T-cell (primary cell): ENCODE measurements at regions not wholly inside any gene's neighbourhood (a gene's known extent, or its start where the extent isn't known, plus 50 kb on each side); places are given as distances from the start of the nearest gene placed in this dataset.

Source experiments
- ATAC-seq, 4 experiments: fragments of 200-7000 bp in 3 of 4; fragments of 150-1000 bp in 1 of 4; cut with Tn5 transposase; replicated peaks in 1 of 4; 1 replicate in 3 of 4; 2 replicates in 1 of 4; pipeline ENCODE4 v1.10.0; 2021; ENCODE audit warnings: moderate library complexity in 3 of 4, mild to moderate bottlenecking in 2 of 4, moderate number of reproducible peaks in 1 of 4
- CTCF ChIA-PET, 2 donors: fragments of 300-600 bp; sonication (Branson Sonifier 250); formaldehyde crosslinking; loops; one replicate each; lab custom pipeline; 2022; ENCODE audit warnings: antibody characterized with exemption in 2 of 2; lab: Charles Lee
- POLR2A ChIA-PET, 2 donors: fragments of 300-600 bp; sonication (Branson Sonifier 250); formaldehyde crosslinking; loops; one replicate each; lab custom pipeline; 2022; ENCODE audit warnings: antibody characterized with exemption in 2 of 2; lab: Charles Lee
- DNase-seq, 35 experiments: peaks; one replicate each; pipeline versions ENCODE4 v3.0.0 to v3.0.0-alpha.2; 2013 to 2023
- H3K27ac ChIP-seq: one replicate; pipeline ENCODE4 v1.5.1; 2013; ENCODE audit warnings: low read length
- H3K27me3 ChIP-seq, 2 experiments: replicated peaks in 1 of 2; 1 replicate in 1 of 2; 2 replicates in 1 of 2; pipeline versions ENCODE4 v1.6.1 to v1.7.0; 2013; ENCODE audit warnings: low read length in 1 of 2, mixed read lengths in 1 of 2; ENCODE audit not compliant: control insufficient read depth in 2 of 2, insufficient read depth in 2 of 2; ENCODE audit errors: extremely low read depth in 1 of 2
- H3K36me3 ChIP-seq, 2 donors: 1 replicate in 1 of 2; 2 replicates in 1 of 2; pipeline versions ENCODE4 v1.6.1 to v1.7.0; 2013; ENCODE audit warnings: low read length in 1 of 2; ENCODE audit not compliant: control insufficient read depth in 2 of 2, insufficient read depth in 1 of 2; ENCODE audit errors: extremely low read depth in 1 of 2
- H3K4me1 ChIP-seq, 2 experiments: 1 replicate in 1 of 2; 2 replicates in 1 of 2; pipeline versions ENCODE4 v1.6.1 to v1.7.0; 2013; ENCODE audit warnings: low read length in 2 of 2, mixed read lengths in 1 of 2; ENCODE audit not compliant: insufficient read depth in 2 of 2, control insufficient read depth in 1 of 2; ENCODE audit errors: extremely low read depth in 1 of 2
- H3K4me3 ChIP-seq, 2 donors: 1 replicate in 1 of 2; 2 replicates in 1 of 2; pipeline versions ENCODE4 v1.5.1 to v1.7.0; 2013; ENCODE audit warnings: mild to moderate bottlenecking in 2 of 2, low read length in 1 of 2, moderate library complexity in 1 of 2; ENCODE audit not compliant: control insufficient read depth in 1 of 2; ENCODE audit errors: extremely low read depth in 1 of 2
- H3K9me3 ChIP-seq: 2 replicates; pipeline ENCODE4 v1.7.0; 2013
- H3K27ac Mint-ChIP-seq, 2 donors: one replicate each; pipeline ENCODE4 v1.8.0; 2020 to 2021; ENCODE audit warnings: mild to moderate bottlenecking in 2 of 2, mixed read lengths in 2 of 2
- H3K27me3 Mint-ChIP-seq, 2 donors: one replicate each; pipeline ENCODE4 v1.8.0; 2021 to 2022; ENCODE audit warnings: mixed read lengths in 2 of 2
- H3K36me3 Mint-ChIP-seq: one replicate; pipeline ENCODE4 v1.8.0; 2021; ENCODE audit warnings: mixed read lengths
- H3K4me1 Mint-ChIP-seq, 3 donors: one replicate each; pipeline ENCODE4 v1.8.0; 2020 to 2022; ENCODE audit warnings: mixed read lengths in 3 of 3, mild to moderate bottlenecking in 1 of 3
- H3K4me3 Mint-ChIP-seq, 3 donors: one replicate each; pipeline ENCODE4 v1.8.0; 2020 to 2022; ENCODE audit warnings: mild to moderate bottlenecking in 3 of 3, mixed read lengths in 3 of 3, moderate library complexity in 3 of 3
- H3K9me3 Mint-ChIP-seq, 3 donors: one replicate each; pipeline ENCODE4 v1.8.0; 2020 to 2022; ENCODE audit warnings: mixed read lengths in 3 of 3
- WGBS: methylation state at CpG from one replicate; pipeline ENCODE4 v1.1.5; 2013; ENCODE audit warnings: missing lambda C conversion rate; ENCODE audit not compliant: insufficient coverage; 5-methylcytosine and 5-hydroxymethylcytosine counted together

DNA sequence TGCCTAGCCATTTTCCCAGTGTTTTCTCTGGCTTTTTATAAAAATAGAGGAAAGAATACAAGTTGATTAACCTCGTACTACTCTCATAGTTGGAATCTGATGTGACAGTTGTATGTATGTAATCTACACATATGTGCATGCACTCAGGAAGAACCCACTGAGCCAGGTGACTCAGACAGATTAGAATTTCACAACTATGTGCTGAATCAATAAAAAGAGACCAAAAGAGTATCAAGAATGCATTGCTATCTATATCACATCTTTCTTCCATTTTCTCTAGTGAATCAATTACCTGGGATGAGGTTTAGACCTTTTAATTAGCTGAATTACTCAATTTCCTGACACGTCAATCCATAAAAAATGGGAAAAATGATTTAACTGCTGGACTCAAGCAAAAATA lies 319.3 kb upstream of the ATP10A start:
- ChIA-PET CTCF (no interaction called here), POLR2A (no interaction called here)
- no peak for ATAC-seq
- DNase-seq: no peak
- 80% methylated on average over 1 of the region's 2 CpGs for WGBS
- no peak overlapping the region for H3K4me3 ChIP-seq
- H3K9me3 Mint-ChIP-seq: peaks cover 0 to 4% (median 0%) of the 10 kb centered on the region in 3 donors
- H3K36me3 ChIP-seq: no peaks in the 10 kb centered on the region
- H3K4me1 Mint-ChIP-seq: no peaks in the 10 kb centered on the region
- H3K9me3 ChIP-seq: no peaks in the 10 kb centered on the region
- H3K27me3 ChIP-seq: peaks cover 0 to 3% of the 10 kb centered on the region in 2 experiments
- H3K36me3 Mint-ChIP-seq: no peaks in the 10 kb centered on the region
- no peak overlapping the region for H3K4me3 Mint-ChIP-seq
- H3K27ac Mint-ChIP-seq: no peak overlapping the region
- peaks cover 0 to 9% of the 10 kb centered on the region in 2 donors for H3K27me3 Mint-ChIP-seq
- H3K27ac ChIP-seq: no peak overlapping the region
- H3K4me1 ChIP-seq: no peaks in the 10 kb centered on the region

DNA sequence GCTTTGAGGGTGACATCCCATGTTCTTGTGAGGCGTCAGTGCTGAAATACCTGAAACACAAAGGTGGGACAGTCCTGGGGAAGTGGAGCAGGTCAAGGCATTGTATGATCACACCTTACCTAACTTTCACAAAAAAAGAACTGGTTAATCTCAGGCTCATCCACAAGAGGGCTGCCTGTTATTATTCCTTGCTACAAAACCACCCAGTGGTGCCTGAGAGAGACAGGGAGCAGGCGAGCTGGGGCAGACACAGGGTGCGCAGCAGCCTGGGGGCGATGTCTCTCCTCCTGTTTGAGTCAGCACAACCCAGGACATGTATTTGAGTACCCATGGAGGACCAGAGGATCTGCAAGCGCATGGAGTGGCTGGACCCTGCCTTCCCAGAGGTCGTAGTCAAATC lies 316.8 kb upstream of the ATP10A start:
- H3K4me3 Mint-ChIP-seq: no peak overlapping the region
- WGBS: 48% methylated on average over 5 of the region's 6 CpGs

GRCh38 chr15:26178640-26179220 lies 315.6 kb upstream of the ATP10A start:
- H3K4me3 Mint-ChIP-seq: no peak overlapping the region
- DNase-seq (no peak), ATAC-seq (no peak)
- no peaks in the 10 kb centered on the region for H3K4me1 Mint-ChIP-seq
- Histone ChIP-seq H3K27me3 (peaks cover 0 to 9% of the 10 kb centered on the region in 2 experiments), H3K4me3 (no peak overlapping the region), H3K9me3 (no peaks in the 10 kb centered on the region), H3K27ac (no peak overlapping the region), H3K4me1 (no peaks in the 10 kb centered on the region), H3K36me3 (no peaks in the 10 kb centered on the region)
- ChIA-PET POLR2A (no interaction called here), CTCF (no interaction called here)
- H3K9me3 Mint-ChIP-seq: no peaks in the 10 kb centered on the region
- H3K27me3 Mint-ChIP-seq: peaks cover 9 to 22% of the 10 kb centered on the region in 2 donors
- WGBS: 75% methylated on average over 16 of the region's 19 CpGs
- H3K36me3 Mint-ChIP-seq: no peaks in the 10 kb centered on the region
- no peak overlapping the region for H3K27ac Mint-ChIP-seq

More for the DNA sequence above, 316.8 kb upstream of the ATP10A start:
- Histone ChIP-seq H3K36me3 (no peaks in the 10 kb centered on the region), H3K27me3 (peaks cover 0 to 9% of the 10 kb centered on the region in 2 experiments), H3K4me3 (no peak overlapping the region), H3K27ac (no peak overlapping the region), H3K9me3 (no peaks in the 10 kb centered on the region), H3K4me1 (no peaks in the 10 kb centered on the region)
- H3K4me1 Mint-ChIP-seq: no peaks in the 10 kb centered on the region
- H3K36me3 Mint-ChIP-seq: no peaks in the 10 kb centered on the region
- no peak overlapping the region for H3K27ac Mint-ChIP-seq
- no peaks in the 10 kb centered on the region for H3K9me3 Mint-ChIP-seq
- no peak for ATAC-seq
- ChIA-PET CTCF (no interaction called here), POLR2A (no interaction called here)
- H3K27me3 Mint-ChIP-seq: peaks cover 9 to 15% of the 10 kb centered on the region in 2 donors
- no peak for DNase-seq

DNA sequence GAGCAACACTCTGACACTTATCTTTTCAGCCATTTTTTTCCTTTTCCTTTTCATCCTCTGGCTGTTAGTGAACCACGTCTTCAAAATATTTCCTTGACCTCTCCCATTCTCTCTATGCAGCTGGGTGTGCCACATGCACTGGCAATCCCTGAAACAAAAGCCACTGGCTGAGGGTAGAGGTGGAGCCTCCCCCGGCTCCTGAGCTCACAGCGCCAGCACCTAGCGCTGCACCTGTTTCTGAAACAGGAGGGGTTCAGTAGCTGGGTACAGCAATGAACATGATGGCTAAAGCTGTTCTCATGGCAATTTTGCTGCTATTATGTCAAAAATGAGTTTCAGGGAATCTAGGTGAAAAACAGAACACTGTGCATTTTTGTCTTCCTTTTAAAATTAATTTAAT lies 314.7 kb upstream of the ATP10A start:
- Histone ChIP-seq H3K27me3 (peaks cover 0 to 9% of the 10 kb centered on the region in 2 experiments), H3K27ac (no peak overlapping the region), H3K4me3 (no peak overlapping the region), H3K36me3 (no peaks in the 10 kb centered on the region), H3K4me1 (no peaks in the 10 kb centered on the region), H3K9me3 (no peaks in the 10 kb centered on the region)
- WGBS: 75% methylated on average over 4 of the region's 4 CpGs
- H3K4me3 Mint-ChIP-seq: no peak overlapping the region
- ATAC-seq (no peak), DNase-seq (no peak)
- CTCF ChIA-PET: no interaction called here
- no peaks in the 10 kb centered on the region for H3K4me1 Mint-ChIP-seq
- POLR2A ChIA-PET: no interaction called here
- H3K36me3 Mint-ChIP-seq: no peaks in the 10 kb centered on the region
- H3K9me3 Mint-ChIP-seq: no peaks in the 10 kb centered on the region
- H3K27ac Mint-ChIP-seq: no peak overlapping the region
- peaks cover 9 to 22% of the 10 kb centered on the region in 2 donors for H3K27me3 Mint-ChIP-seq

DNA sequence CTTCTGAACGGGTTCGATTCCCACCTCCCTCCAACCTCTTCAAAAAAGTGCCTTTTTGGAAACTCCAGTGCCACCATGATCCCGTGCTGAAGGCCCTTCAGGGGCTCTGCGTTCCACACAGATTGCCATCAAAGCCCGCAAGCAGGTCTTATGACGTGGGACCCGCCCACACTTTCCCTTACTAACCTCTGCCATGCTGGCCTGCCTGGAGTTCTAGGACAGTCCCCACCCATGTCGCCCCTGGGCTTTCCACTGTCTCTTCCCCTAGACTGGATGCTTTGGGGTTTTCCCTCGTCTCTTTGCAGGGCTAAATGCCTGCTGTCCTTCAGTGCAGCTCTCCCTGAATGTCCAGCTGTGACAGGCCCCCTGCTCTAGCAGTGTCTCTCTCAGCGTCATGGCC lies 313.7 kb upstream of the ATP10A start:
- H3K27me3 ChIP-seq: peaks cover 0 to 9% of the 10 kb centered on the region in 2 experiments
- H3K27ac ChIP-seq: no peak overlapping the region
- Mint-ChIP-seq H3K9me3 (no peaks in the 10 kb centered on the region), H3K4me1 (no peaks in the 10 kb centered on the region), H3K36me3 (no peaks in the 10 kb centered on the region), H3K4me3 (no peak overlapping the region), H3K27ac (no peak overlapping the region), H3K27me3 (peaks cover 9 to 22% of the 10 kb centered on the region in 2 donors)
- 71% methylated on average over 10 of the region's 10 CpGs for WGBS
- DNase-seq: no peak
- no peaks in the 10 kb centered on the region for H3K36me3 ChIP-seq
- ATAC-seq: no peak
- CTCF ChIA-PET: no interaction called here
- POLR2A ChIA-PET: no interaction called here
- H3K4me1 ChIP-seq: no peaks in the 10 kb centered on the region
- no peak overlapping the region for H3K4me3 ChIP-seq
- no peaks in the 10 kb centered on the region for H3K9me3 ChIP-seq

- POLR2A ChIA-PET: no interaction called here
- no peaks in the 10 kb centered on the region for H3K36me3 Mint-ChIP-seq
Measured at GRCh38 chr15:26171266-26171665, 308.1 kb upstream of the ATP10A start.

DNA sequence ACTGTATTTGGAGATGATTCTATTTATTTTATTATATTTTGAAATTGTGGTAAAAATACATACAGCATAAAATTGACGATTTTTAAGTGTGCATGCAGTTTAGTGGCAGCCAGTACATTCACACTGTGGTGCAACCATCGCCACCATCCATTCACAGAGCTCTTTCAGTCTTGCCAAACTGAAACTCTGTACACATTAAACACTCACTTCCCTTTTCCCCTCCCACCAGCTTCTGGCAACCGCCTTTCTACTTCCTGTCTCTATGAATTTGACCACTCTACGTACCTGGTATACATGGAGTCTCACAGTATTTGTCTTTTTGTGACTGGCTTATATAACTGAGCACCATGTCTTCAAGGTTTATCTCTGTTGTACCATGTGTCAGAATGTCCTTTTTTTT lies 303.3 kb upstream of the ATP10A start:
- peaks cover 9 to 13% of the 10 kb centered on the region in 2 donors for H3K27me3 Mint-ChIP-seq

More at GRCh38 chr15:26171266-26171665, 308.1 kb upstream of the ATP10A start:
- CTCF ChIA-PET: no interaction called here
- Mint-ChIP-seq H3K4me3 (no peak overlapping the region), H3K27me3 (peaks cover 8 to 12% of the 10 kb centered on the region in 2 donors), H3K27ac (no peak overlapping the region), H3K9me3 (no peaks in the 10 kb centered on the region), H3K4me1 (no peaks in the 10 kb centered on the region)
- Histone ChIP-seq H3K4me3 (no peak overlapping the region), H3K36me3 (no peaks in the 10 kb centered on the region), H3K9me3 (no peaks in the 10 kb centered on the region), H3K27ac (no peak overlapping the region), H3K4me1 (no peaks in the 10 kb centered on the region), H3K27me3 (no peaks in the 10 kb centered on the region)
- DNase-seq (no peak), ATAC-seq (no peak)
- WGBS: 59% methylated on average over 3 of the region's 3 CpGs

More for the DNA sequence above, 303.3 kb upstream of the ATP10A start:
- 39% methylated on average over 3 of the region's 4 CpGs for WGBS
- POLR2A ChIA-PET: no interaction called here
- Histone ChIP-seq H3K27me3 (no peaks in the 10 kb centered on the region), H3K36me3 (no peaks in the 10 kb centered on the region), H3K4me1 (no peaks in the 10 kb centered on the region), H3K27ac (no peak overlapping the region), H3K4me3 (no peak overlapping the region), H3K9me3 (no peaks in the 10 kb centered on the region)
- Mint-ChIP-seq H3K27ac (no peak overlapping the region), H3K36me3 (no peaks in the 10 kb centered on the region), H3K9me3 (peaks cover 0 to 5% (median 0%) of the 10 kb centered on the region in 3 donors), H3K4me3 (no peak overlapping the region), H3K4me1 (no peaks in the 10 kb centered on the region)
- CTCF ChIA-PET: no interaction called here
- no peak for DNase-seq
- no peak for ATAC-seq
